Subcutaneous abdominal adipose tissue (tissue), 5 donors: ENCODE measurements at regions not wholly inside any gene's neighbourhood (a gene's known extent, or its start where the extent isn't known, plus 50 kb on each side); places are given as distances from the start of the nearest gene placed in this dataset.
"Not testable (repeated sequence)": the region's sequence is repeated elsewhere in the genome, so short reads cannot be mapped to it uniquely, and the experiment has no call there.

Source experiments
- H3K27ac ChIP-seq: one replicate; pipeline ENCODE4 v1.7.0; 2013; ENCODE audit warnings: low read depth, mild to moderate bottlenecking, inconsistent platforms, low read length, moderate library complexity
- H3K27me3 ChIP-seq, 5 donors: one replicate each; pipeline ENCODE4 v1.7.0; 2013; ENCODE audit warnings: low read length in 5 of 5, inconsistent platforms in 1 of 5; ENCODE audit not compliant: control insufficient read depth in 5 of 5, insufficient read depth in 4 of 5
- H3K36me3 ChIP-seq, 5 donors: one replicate each; pipeline ENCODE4 v1.7.0; 2013; ENCODE audit warnings: low read length in 5 of 5; ENCODE audit not compliant: control insufficient read depth in 5 of 5, insufficient read depth in 5 of 5
- H3K4me1 ChIP-seq, 5 donors: one replicate each; pipeline ENCODE4 v1.7.0; 2013; ENCODE audit warnings: low read length in 5 of 5, mild to moderate bottlenecking in 3 of 5, moderate library complexity in 1 of 5; ENCODE audit not compliant: control insufficient read depth in 5 of 5, insufficient read depth in 5 of 5
- H3K4me3 ChIP-seq, 5 donors: one replicate each; pipeline ENCODE4 v1.7.0; 2013; ENCODE audit warnings: low read length in 5 of 5, low read depth in 1 of 5
- H3K9ac ChIP-seq, 5 donors: one replicate each; pipeline ENCODE4 v1.7.0; 2013; ENCODE audit warnings: low read length in 5 of 5, mild to moderate bottlenecking in 4 of 5, moderate library complexity in 3 of 5
- H3K9me3 ChIP-seq, 5 donors: one replicate each; pipeline ENCODE4 v1.7.0; 2013; ENCODE audit warnings: low read length in 5 of 5; ENCODE audit not compliant: control insufficient read depth in 5 of 5
- donor health status: healthy.
- donor health status: healthy.
- donor health status: healthy.
- donor health status: healthy.
- donor health status: healthy.

DNA sequence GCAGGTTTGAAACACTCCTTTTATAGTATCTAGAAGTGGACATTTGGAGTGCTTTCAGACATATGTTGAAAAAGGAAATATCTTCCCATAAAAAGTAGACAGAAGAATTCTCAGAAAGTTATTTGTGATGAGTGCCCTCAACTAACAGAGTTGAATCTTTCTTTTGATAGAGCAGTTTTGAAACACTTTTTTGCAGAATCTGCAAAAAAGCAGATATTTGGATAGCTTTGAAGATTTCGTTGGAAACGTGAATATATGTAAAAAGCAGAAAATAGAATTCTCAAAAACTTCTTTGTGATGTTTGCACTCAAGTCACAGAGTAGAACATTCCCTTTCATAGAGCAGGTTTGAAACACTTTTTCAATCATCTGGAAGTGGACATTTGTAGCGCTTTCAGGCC is 676.4 kb upstream of the ZNF337 start:
- not testable (repeated sequence) for H3K9ac ChIP-seq, H3K27ac ChIP-seq, H3K9me3 ChIP-seq, H3K36me3 ChIP-seq, H3K4me3 ChIP-seq, H3K27me3 ChIP-seq, H3K4me1 ChIP-seq

DNA sequence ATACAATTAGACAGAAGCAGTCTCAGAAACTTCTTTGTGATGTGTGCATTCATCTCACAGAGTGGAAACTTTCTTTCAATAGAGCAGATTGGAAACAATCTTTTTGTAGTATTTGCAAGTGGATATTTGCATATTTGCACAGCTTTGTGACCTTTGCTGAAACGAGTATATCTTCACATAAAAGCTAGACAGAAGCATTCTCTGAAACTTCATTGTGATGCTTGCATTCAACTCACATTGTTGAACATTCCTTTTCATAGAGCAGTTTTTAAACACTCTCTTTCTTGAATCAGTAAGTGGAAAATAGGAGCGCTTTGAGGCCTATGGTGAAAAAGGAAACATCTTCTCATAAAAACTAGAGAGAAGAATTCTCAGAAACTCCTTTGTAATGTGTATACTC is 657.9 kb upstream of the ZNF337 start:
- H3K27ac ChIP-seq: no peak overlapping the region
- no peak overlapping the region for H3K4me3 ChIP-seq
- H3K9ac ChIP-seq: no peak overlapping the region
- H3K27me3 ChIP-seq: no peaks in the 10 kb centered on the region
- no peaks in the 10 kb centered on the region for H3K4me1 ChIP-seq
- no peaks in the 10 kb centered on the region for H3K36me3 ChIP-seq
- H3K9me3 ChIP-seq: no peaks in the 10 kb centered on the region

DNA sequence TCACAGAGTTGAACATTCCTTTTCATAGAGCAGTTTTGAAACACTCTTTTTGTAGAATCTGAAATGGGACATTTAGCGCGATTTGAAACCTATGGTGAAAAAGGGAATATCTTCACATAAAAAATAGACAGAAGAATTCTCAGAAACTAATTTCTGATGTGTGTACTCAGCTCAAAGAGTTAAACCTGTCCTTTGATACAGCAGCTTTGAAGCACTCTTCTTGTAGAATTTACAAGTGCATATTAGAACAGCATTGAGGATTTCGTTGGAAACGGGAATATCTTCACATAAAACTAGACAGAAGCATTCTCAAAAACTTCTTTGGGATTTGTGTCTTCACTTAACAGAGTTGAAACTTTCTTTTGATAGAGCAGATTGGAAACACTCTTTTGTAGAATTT is 650.7 kb upstream of the ZNF337 start:
- Histone ChIP-seq H3K9ac (no peak overlapping the region), H3K4me3 (no peak overlapping the region), H3K9me3 (no peaks in the 10 kb centered on the region), H3K27me3 (no peaks in the 10 kb centered on the region), H3K27ac (no peak overlapping the region), H3K4me1 (no peaks in the 10 kb centered on the region), H3K36me3 (no peaks in the 10 kb centered on the region)

DNA sequence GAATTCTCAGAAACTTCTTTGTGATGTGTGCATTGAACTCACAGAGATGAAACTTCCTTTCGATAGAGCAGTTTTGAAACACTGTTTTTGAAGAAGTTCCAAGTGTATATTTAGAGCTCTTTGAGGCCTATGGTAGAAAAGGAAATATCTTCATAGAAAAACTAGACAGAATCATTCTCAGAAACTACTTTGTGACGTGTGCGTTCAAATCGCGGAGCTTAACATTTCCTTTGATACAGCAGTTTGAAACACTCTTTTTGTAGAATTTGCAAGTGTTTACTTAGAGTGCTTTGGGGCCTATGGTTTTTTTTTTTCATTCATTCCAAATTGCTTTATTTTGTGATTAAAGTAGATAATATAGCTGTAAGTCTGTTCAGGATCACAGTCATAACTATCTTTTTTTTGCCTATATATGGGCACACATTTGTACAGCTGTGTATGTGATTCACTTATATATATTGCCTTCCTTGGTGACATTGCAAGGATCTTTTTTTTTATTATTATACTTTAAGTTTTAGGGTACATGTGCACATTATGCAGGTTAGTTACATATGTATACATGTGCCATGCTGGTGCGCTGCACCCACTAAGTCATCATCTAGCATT is 643.9 kb upstream of the ZNF337 start:
- not testable (repeated sequence) for H3K4me3 ChIP-seq, H3K9ac ChIP-seq, H3K27ac ChIP-seq, H3K9me3 ChIP-seq, H3K27me3 ChIP-seq, H3K4me1 ChIP-seq, H3K36me3 ChIP-seq

DNA sequence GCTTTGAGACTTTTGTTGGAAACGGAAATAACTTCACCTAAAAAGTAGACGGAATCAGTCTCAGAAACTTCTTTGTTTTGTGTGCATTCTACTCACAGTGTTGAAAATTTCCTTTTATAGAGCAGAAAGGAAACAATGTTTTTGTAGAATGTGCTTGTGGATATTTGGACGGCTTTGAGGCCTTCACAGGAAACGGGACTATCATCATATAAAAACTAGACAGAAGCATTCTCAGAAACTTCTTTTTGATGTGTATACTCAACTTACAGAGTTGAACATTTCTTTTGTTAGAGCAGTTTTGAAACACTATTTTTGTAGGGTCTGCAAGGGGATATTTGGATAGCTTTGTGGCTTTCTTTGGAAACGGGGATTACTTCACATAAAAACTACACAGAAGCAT is 627.5 kb upstream of the ZNF337 start:
- Histone ChIP-seq H3K36me3 (no peaks in the 10 kb centered on the region), H3K27ac (no peak overlapping the region), H3K9ac (no peak overlapping the region), H3K9me3 (no peaks in the 10 kb centered on the region), H3K4me3 (no peak overlapping the region), H3K27me3 (no peaks in the 10 kb centered on the region), H3K4me1 (no peaks in the 10 kb centered on the region)

DNA sequence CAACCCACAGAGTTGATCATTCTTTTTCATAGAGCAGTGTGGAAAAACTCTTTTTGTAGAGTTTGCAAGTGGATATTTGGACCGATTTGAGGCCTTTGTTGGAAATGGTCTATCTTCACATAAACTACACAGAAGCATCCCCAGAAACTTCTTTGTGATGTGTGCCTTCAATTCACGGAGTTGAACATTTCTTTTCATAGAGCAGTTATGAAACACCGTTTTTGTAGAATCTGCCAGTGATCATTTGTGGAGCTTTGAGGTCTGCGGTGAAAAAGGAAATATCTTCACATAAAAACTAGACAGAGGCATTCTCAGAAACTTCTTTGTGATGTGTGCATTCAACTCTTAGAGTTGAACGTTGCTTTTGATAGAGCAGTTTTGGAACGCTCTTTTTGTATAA is 618.4 kb upstream of the ZNF337 start:
- H3K4me3 ChIP-seq: no peak overlapping the region
- no peaks in the 10 kb centered on the region for H3K36me3 ChIP-seq
- H3K27ac ChIP-seq: no peak overlapping the region
- H3K9ac ChIP-seq: no peak overlapping the region
- no peaks in the 10 kb centered on the region for H3K9me3 ChIP-seq
- H3K4me1 ChIP-seq: no peaks in the 10 kb centered on the region
- H3K27me3 ChIP-seq: no peaks in the 10 kb centered on the region

DNA sequence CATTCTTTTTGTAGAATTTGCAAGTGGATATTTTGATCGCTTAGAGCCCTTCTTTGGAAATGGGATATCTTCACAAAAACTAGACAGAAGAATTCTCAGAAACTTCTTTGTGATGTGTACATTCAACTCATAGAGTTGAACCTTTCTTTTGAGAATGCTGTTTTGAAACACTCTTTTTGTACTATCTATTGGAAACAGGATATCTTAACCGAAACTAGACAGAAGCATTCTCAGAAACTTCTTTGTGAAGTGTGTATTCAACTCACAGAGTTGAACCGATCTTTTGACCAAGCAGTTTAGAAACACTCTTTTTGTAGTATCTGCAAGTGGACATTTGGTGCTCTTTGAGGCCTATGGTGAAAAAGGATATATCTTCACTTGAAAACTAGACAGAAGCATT is 613.1 kb upstream of the ZNF337 start:
- not testable (repeated sequence) for H3K4me1 ChIP-seq, H3K27ac ChIP-seq, H3K4me3 ChIP-seq, H3K9ac ChIP-seq, H3K36me3 ChIP-seq, H3K27me3 ChIP-seq, H3K9me3 ChIP-seq

DNA sequence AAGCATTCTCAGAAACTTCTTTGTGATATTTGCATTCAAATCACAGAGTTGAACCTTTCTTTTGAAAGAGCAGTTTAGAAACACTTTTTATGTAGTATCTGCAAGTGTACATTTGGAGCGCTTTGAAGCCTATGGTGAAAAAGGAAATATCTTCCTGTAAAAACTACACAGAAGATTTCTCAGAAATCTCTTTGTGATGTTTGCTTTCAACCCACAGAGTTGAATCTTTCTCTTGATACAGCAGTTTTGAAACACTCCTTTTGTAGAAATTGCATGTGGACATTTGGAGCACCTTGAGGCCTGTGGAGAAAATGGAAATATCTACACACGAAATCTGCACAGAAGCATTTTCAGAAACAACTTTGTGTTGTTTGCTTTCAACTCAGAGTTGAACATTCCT is 612.3 kb upstream of the ZNF337 start:
- H3K27ac ChIP-seq: no peak overlapping the region
- no peaks in the 10 kb centered on the region for H3K9me3 ChIP-seq
- no peaks in the 10 kb centered on the region for H3K4me1 ChIP-seq
- no peaks in the 10 kb centered on the region for H3K36me3 ChIP-seq
- H3K27me3 ChIP-seq: no peaks in the 10 kb centered on the region
- no peak overlapping the region for H3K4me3 ChIP-seq
- no peak overlapping the region for H3K9ac ChIP-seq

DNA sequence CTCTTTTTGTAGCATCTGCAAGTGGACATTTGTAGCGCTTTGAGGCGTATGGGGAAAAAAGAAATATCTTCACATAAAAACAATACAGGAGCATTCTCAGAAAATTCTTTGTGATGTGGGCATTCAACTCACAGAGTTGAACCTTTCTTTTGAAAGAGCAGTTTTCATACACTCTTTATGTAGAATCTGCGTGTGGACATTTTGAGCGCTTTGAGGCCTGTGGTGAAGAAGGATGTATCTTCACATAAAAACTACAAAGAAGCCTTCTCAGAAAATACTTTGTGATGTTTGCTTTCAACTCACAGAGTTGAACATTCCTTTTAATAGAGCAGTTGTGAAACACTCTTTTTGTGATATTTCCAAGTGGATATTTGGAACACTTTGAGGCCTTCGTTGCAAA is 598.4 kb upstream of the ZNF337 start:
- Histone ChIP-seq H3K36me3 (no peaks in the 10 kb centered on the region), H3K27me3 (no peaks in the 10 kb centered on the region), H3K9ac (no peak overlapping the region), H3K27ac (no peak overlapping the region), H3K4me1 (peaks cover 0 to 20% (median 0%) of the 10 kb centered on the region in 5 donors), H3K9me3 (peaks cover 0 to 2% (median 0%) of the 10 kb centered on the region in 5 donors), H3K4me3 (no peak overlapping the region)

DNA sequence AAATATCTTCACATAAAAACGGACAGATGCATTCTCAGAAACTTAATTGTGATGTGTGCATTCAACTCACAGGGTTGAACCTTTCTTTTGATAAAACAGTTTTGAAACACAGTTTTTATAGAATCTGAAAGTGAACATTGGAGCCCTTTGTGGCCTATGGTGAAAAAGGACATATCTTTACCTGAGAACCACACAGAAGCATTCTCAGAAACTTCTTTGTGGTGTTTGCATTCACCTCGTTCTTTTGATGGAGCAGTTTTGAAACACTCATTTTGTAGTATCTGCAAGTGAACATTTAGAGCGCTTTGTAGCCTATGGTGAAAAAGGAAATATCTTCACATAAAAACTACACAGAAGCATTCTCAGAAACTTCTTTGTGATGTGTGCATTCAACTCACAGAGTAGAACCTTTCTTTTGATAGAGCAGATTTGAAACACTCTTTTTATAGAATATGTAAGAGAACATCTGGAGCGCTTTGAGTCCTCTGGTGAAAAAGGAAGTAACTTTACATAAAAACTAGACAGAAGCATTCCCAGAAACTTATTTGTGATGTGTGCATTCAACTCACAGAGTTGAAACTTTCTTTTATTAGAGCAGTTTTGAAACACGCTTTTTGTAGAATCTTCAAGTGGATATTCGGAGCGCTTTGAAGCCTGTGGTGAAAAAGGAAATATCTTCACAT is 591.9 kb upstream of the ZNF337 start:
- H3K9me3 ChIP-seq, H3K9ac ChIP-seq, H3K4me3 ChIP-seq, H3K36me3 ChIP-seq, H3K27ac ChIP-seq, H3K27me3 ChIP-seq: not testable (repeated sequence)
- peaks cover 0 to 11% (median 0%) of the 10 kb centered on the region in 5 donors for H3K4me1 ChIP-seq
